Fibroblast of pulmonary artery (primary cell): ENCODE measurements at regions not wholly inside any gene's neighbourhood (a gene's known extent, or its start where the extent isn't known, plus 50 kb on each side); places are given as distances from the start of the nearest gene placed in this dataset.

ENCODE experiments used
- DNase-seq: peaks from one replicate; pipeline ENCODE4 v3.0.0-alpha.2; 2010; ENCODE audit warnings: low read depth
- H3K4me3 ChIP-seq: replicated peaks from 2 replicates; pipeline ENCODE4 v1.5.1; 2011; ENCODE audit warnings: low read depth, mild to moderate bottlenecking, control low read depth, low read length, moderate library complexity
- TF ChIP-seq, protein P1 (sequence below): IDR thresholded peaks from 2 replicates; pipeline ENCODE4 v1.5.1; 2011; ENCODE audit warnings: mild to moderate bottlenecking, control low read depth, low read length, inconsistent platforms; ENCODE audit errors: missing control alignments

GRCh38 chr5:3269395-3270169, 326.1 kb upstream of the IRX1 start:
- H3K4me3 ChIP-seq, result no peak overlapping the region
- TF ChIP-seq, protein P1, sequence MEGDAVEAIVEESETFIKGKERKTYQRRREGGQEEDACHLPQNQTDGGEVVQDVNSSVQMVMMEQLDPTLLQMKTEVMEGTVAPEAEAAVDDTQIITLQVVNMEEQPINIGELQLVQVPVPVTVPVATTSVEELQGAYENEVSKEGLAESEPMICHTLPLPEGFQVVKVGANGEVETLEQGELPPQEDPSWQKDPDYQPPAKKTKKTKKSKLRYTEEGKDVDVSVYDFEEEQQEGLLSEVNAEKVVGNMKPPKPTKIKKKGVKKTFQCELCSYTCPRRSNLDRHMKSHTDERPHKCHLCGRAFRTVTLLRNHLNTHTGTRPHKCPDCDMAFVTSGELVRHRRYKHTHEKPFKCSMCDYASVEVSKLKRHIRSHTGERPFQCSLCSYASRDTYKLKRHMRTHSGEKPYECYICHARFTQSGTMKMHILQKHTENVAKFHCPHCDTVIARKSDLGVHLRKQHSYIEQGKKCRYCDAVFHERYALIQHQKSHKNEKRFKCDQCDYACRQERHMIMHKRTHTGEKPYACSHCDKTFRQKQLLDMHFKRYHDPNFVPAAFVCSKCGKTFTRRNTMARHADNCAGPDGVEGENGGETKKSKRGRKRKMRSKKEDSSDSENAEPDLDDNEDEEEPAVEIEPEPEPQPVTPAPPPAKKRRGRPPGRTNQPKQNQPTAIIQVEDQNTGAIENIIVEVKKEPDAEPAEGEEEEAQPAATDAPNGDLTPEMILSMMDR, result no peak
- no peak for DNase-seq

DNA sequence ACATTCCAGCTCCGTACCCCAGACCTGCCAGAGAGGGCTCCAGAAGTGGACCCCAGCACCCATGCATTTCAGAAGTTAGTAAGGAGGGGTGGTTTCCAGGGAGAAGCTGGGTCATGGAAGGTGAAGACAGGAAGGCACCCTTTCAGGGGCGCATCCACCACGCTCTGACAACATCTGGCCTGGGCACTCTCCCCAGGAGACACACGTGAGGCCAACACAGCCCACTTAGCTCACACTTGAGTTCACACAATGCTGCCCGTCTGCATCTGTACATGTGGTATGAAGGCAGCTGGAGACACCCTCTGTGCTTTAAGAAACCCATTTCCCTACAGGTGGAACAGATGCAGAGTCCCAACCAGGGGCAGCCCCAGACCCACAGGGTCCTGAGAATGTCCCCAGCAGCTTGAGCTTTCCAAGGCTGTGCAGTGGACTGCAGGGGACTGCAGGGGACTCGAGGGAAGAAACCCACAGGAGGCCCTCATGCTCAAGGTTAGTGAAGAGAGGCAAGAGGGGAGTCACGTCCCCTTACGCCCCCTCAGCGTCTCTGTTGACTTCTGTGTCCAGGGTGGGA, 326.8 kb upstream of the IRX1 start:
- TF ChIP-seq, protein P1, result no peak
- DNase-seq, result no peak
- no peak overlapping the region for H3K4me3 ChIP-seq

- TF ChIP-seq, protein P1, result no peak
- no peak overlapping the region for H3K4me3 ChIP-seq
- no peak for DNase-seq
These were observed 328.8 kb upstream of the IRX1 start for GRCh38 chr5:3266861-3267260.

- TF ChIP-seq, protein P1, result no peak
These were observed 329.7 kb upstream of the IRX1 start for GRCh38 chr5:3265936-3266335.

GRCh38 chr5:3265131-3265885, 330.3 kb upstream of the IRX1 start:
- no peak overlapping the region for H3K4me3 ChIP-seq
- DNase-seq, result no peak
- TF ChIP-seq, protein P1, result no peak

More at GRCh38 chr5:3265936-3266335, 329.7 kb upstream of the IRX1 start:
- no peak for DNase-seq
- H3K4me3 ChIP-seq, result no peak overlapping the region

DNA sequence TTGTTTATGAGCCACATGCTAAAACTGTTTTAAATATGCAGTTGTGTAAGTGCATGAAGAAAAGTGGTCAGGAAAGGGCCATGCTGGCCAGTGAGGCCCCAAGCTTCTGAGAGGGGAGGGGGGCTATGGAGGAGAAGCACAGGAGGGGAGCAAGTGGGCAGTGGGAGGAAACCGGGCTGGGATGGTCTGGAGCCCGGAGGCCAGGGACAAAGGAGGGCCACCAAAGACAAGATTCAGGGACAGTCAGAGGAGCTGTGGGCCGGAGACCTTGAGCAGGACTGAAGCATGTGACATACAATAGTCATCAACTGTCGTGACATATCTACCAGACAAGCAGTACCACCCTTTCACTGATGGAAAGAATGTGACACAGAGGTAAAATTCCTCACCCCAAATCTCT, 333.2 kb upstream of the IRX1 start:
- no peak overlapping the region for H3K4me3 ChIP-seq
- no peak for DNase-seq
- TF ChIP-seq, protein P1, result no peak
